GM21447 (cell line): ENCODE measurements at regions not wholly inside any gene's neighbourhood (a gene's known extent, or its start where the extent isn't known, plus 50 kb on each side); places are given as distances from the start of the nearest gene placed in this dataset.
"Not testable (repeated sequence)": the region's sequence is repeated elsewhere in the genome, so short reads cannot be mapped to it uniquely, and the experiment has no call there.

Source experiments
- ATAC-seq: cut with Tn5 transposase; IDR thresholded peaks from one replicate; pipeline ENCODE4 v1.9.1; 2021; ENCODE audit not compliant: unreplicated experiment

GRCh38 chr22:48497743-48498520 is 1329.7 kb downstream of the BRD1 start:
- not testable (repeated sequence) for ATAC-seq

GRCh38 chr22:48496987-48497650 is 1330.6 kb downstream of the BRD1 start:
- ATAC-seq = no peak

GRCh38 chr22:48496226-48496845 is 1331.3 kb downstream of the BRD1 start:
- no peak for ATAC-seq

GRCh38 chr22:48495751-48496080 is 1332.0 kb downstream of the BRD1 start:
- no peak for ATAC-seq

DNA sequence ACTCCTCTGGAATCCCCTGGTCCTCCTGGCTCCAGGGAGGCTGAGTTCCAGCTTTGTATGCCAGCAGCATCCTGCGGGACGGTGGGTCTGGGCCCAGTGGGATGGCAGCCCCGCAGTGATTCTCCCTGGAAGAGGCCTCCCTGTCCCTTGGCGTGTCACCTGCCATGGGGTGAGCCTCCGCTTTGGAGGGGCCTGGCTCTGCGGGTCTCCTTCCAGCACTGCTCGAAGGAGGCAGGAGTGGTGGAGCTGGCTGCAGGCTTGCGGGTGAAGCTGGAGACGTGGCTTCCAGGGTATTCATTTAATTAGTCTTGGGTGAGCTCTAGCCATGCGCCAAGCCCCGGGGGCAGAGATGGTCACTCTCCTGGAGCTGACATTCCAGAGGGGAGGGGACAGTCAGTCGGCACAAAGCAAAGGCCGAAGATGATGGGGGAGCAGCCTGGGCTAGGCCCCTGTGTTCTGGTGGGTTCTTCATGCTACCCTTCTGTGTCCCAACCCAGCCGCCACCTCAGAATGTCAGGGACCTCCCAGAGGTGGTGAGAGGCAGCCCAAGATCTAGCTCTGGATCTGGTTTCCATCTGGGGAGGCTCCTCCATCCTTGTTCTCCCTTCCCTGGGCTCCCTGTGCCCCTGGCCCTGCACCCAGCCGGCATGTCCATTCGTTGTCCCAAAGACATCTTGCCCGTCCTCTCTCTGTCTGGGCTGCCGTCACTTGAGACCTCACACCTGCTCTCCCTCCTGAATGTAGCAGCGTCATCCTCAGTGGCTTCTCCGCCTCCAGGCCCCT is 1332.5 kb downstream of the BRD1 start:
- no peak for ATAC-seq

DNA sequence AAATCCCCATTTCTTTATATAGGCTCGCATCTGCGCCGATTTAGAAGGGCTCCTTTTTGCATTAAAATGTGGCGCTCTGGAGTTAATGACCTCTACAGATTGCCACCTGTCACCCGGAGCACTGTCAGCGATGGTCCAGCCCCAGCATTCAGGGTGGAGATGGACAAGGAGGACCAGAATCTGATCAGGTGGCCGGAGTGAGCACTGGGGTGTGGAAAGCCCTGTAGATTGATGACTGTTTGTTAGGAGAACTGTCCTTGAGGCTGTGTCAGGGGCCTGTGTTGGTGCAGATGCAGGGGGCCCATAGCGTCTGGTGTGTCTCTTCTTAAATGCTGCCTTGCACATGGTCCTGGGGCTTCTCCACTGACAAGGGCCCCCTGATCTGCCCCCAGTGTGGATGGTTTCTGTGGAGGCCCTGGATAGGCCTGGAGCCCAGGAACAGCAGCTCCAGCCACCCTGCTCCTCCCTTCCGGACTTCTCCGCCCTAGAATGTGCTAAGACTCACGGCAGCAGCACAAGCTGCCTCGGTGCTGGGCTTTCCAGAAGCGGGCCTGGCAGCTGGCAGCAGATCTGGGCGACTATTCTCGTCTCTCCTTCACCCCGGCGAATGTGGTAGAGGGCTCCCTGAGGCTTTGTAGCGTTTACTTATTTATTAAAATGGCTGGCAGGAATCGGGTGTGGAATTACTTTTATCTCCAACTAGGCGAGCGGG is 1333.3 kb downstream of the BRD1 start:
- ATAC-seq = no peak

GRCh38 chr22:48493733-48494132 is 1333.9 kb downstream of the BRD1 start:
- ATAC-seq = no peak

DNA sequence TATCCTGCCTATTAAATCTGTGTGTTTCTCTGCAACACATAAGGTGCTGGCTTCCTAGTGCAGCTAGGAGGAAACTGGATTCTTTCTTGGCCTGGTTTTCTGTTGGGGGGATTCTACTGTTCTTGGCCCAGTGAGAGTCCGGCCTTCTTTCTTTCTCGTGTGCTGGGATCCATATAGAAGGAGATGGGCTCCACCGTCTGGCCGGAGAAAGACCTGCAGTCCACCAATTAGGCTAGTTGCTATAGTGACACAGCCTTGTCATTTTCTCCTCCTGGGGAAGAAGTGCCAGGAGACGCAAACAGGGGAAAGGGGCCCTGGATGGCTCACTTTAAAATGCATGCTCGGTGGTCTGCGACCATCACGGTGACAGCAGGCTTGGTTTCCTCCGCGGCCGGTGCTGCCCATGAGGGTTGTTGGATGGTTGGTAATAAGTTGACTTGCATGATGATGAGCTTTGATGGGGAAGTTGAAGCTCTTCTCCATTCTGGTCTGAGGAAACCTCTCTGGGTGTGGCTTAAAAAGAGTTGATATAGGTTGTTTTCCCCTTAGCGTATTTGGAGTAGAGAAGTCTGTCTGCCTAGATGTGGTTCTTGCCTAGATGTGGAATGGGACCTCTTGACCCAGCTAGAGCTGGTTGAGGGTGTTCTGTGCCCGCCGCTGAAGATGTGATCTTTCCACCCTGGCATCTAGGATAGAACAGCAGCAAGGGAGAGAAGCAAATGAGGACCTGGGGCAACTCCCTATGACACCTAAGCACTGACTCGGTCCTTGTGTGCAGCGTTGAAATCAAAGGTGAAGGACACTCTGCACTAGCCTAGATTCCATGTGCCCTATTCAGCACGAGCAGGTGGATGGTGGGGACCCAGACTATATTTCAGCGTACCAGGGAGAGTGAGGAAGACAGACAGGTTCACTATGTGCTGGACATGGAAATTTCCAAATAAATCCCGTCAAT is 1335.0 kb downstream of the BRD1 start:
- no peak for ATAC-seq

- ATAC-seq = no peak
Observed at GRCh38 chr22:48491451-48491941, 1336.2 kb downstream of the BRD1 start.

- ATAC-seq = no peak
Observed at GRCh38 chr22:48490500-48491411, 1336.9 kb downstream of the BRD1 start.

- no peak for ATAC-seq
Observed at GRCh38 chr22:48489551-48490499, 1337.8 kb downstream of the BRD1 start.

- no peak for ATAC-seq
Observed at GRCh38 chr22:48488611-48489511, 1338.8 kb downstream of the BRD1 start.

DNA sequence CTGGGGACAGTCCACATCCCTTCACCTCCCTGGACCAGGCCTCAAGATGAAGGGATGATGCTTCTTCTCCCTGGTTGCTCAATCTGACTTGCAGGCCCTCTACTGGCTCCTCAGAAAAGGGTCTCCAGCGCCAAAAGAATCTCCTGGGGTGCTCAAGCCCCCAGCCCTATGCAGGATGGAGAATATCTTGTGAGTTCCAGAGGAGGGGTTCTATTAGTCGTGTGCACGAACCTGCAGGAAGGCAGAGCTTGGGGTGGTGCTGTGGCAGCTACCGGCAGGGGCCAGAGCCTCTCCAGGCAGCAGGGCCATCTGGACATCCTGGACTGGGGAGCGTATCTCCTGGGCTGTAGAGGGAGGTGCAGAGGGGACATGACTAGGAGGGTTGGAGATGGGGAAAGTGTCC is 1339.5 kb downstream of the BRD1 start:
- ATAC-seq = no peak

GRCh38 chr22:48486558-48486957 is 1341.1 kb downstream of the BRD1 start:
- ATAC-seq = no peak

- no peak for ATAC-seq
Observed at GRCh38 chr22:48486134-48486532, 1341.5 kb downstream of the BRD1 start.
